ENCODE measurements at regions not wholly inside any gene's neighbourhood (a gene's known extent, or its start where the extent isn't known, plus 50 kb on each side); places are given as distances from the start of the nearest gene placed in this dataset.

- H2AFZ ChIP-seq: no peak overlapping the region
- no peak overlapping the region for H3K27ac ChIP-seq
- H3K9me2 ChIP-seq (replicated peaks; ENCODE audit: insufficient read depth): no peaks in the 10 kb centered on the region
- H3K4me3 ChIP-seq: no peak overlapping the region
- H3K4me2 ChIP-seq: no peak overlapping the region
- no peak for DNase-seq (ENCODE audit: low spot score)
- H3K79me2 ChIP-seq: no peaks in the 10 kb centered on the region
- H3K27me3 ChIP-seq: no peaks in the 10 kb centered on the region
- H3K4me1 ChIP-seq (ENCODE audit: insufficient read depth): no peaks in the 10 kb centered on the region
- WGBS (ENCODE audit: low lambda C conversion rate, missing lambda C conversion rate): 92% methylated on average over 4 of the region's 4 CpGs
- H3K36me3 ChIP-seq (replicated peaks; ENCODE audit: insufficient read depth, low read depth): no peaks in the 10 kb centered on the region
- no peak for TF ChIP-seq CTCF (IDR thresholded peaks at IDR 0.05; ENCODE audit: poor library complexity)
- TF ChIP-seq EZH2 (IDR thresholded peaks at IDR 0.05; ENCODE audit: borderline replicate concordance): no peak
- TF ChIP-seq EZH2phosphoT487 (IDR thresholded peaks at IDR 0.05; ENCODE audit: low read depth, severe bottlenecking, unreplicated experiment): no peak
- no peaks in the 10 kb centered on the region for H3K9me3 ChIP-seq (ENCODE audit: low read depth)
- no peaks in the 10 kb centered on the region for H4K20me1 ChIP-seq (ENCODE audit: insufficient read depth, poor library complexity, severe bottlenecking)
Observed at GRCh38 chr2:71772510-71773172, 319.3 kb downstream of the DYSF start.

GRCh38 chr2:71767663-71768062, 314.3 kb downstream of the DYSF start:
- Histone ChIP-seq H4K20me1 (ENCODE audit: insufficient read depth, poor library complexity, severe bottlenecking) (no peaks in the 10 kb centered on the region), H3K79me2 (no peaks in the 10 kb centered on the region), H3K27ac (no peak overlapping the region), H3K9me2 (replicated peaks; ENCODE audit: insufficient read depth) (no peaks in the 10 kb centered on the region), H3K4me3 (no peak overlapping the region), H3K9me3 (ENCODE audit: low read depth) (no peaks in the 10 kb centered on the region), H3K36me3 (replicated peaks; ENCODE audit: insufficient read depth, low read depth) (no peaks in the 10 kb centered on the region), H3K4me2 (no peak overlapping the region), H3K27me3 (no peaks in the 10 kb centered on the region), H2AFZ (no peak overlapping the region), H3K4me1 (ENCODE audit: insufficient read depth) (no peaks in the 10 kb centered on the region)
- no peak for TF ChIP-seq EZH2phosphoT487 (IDR thresholded peaks at IDR 0.05; ENCODE audit: low read depth, severe bottlenecking, unreplicated experiment)
- 94% methylated on average over 1 of the region's 1 CpG for WGBS (ENCODE audit: low lambda C conversion rate, missing lambda C conversion rate)
- DNase-seq (ENCODE audit: low spot score): no peak

DNA sequence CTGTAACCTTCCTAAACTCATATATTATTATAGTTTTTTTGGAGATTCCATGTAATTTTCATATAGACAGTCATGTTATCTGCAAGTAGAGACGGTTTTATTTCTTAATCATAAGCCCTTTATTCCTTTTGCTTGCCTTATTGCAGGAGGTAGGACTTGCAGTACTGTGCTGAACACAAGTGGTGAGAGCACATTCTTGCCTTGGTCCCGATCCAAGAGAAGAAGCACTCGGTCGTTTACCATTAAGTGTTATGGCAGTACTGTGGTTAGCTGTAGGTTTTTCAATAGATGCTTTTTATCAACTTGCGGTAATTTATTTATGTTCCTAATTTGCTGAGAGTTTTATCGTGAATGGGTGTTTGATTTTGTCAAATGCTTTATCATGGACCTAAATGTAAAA, 305.7 kb downstream of the DYSF start:
- Histone ChIP-seq H3K4me3 (no peak overlapping the region), H3K9me2 (replicated peaks; ENCODE audit: insufficient read depth) (no peaks in the 10 kb centered on the region), H3K4me1 (ENCODE audit: insufficient read depth) (no peaks in the 10 kb centered on the region), H3K4me2 (no peak overlapping the region), H3K79me2 (no peaks in the 10 kb centered on the region), H3K36me3 (replicated peaks; ENCODE audit: insufficient read depth, low read depth) (no peaks in the 10 kb centered on the region), H4K20me1 (ENCODE audit: insufficient read depth, poor library complexity, severe bottlenecking) (no peaks in the 10 kb centered on the region), H3K9me3 (ENCODE audit: low read depth) (no peaks in the 10 kb centered on the region), H2AFZ (no peak overlapping the region), H3K27ac (no peak overlapping the region), H3K27me3 (no peaks in the 10 kb centered on the region)
- DNase-seq (ENCODE audit: low spot score): no peak
- no peak for TF ChIP-seq EZH2phosphoT487 (IDR thresholded peaks at IDR 0.05; ENCODE audit: low read depth, severe bottlenecking, unreplicated experiment)
- no peak for TF ChIP-seq CTCF (IDR thresholded peaks at IDR 0.05; ENCODE audit: poor library complexity)
- no peak for TF ChIP-seq EZH2 (IDR thresholded peaks at IDR 0.05; ENCODE audit: borderline replicate concordance)
- WGBS (ENCODE audit: low lambda C conversion rate, missing lambda C conversion rate): 77% methylated on average over 6 of the region's 6 CpGs

- Histone ChIP-seq H3K36me3 (replicated peaks; ENCODE audit: insufficient read depth, low read depth) (no peaks in the 10 kb centered on the region), H3K27me3 (no peaks in the 10 kb centered on the region), H3K79me2 (no peaks in the 10 kb centered on the region), H3K4me3 (no peak overlapping the region), H3K9me3 (ENCODE audit: low read depth) (no peaks in the 10 kb centered on the region), H2AFZ (no peak overlapping the region), H3K27ac (no peak overlapping the region), H3K4me1 (ENCODE audit: insufficient read depth) (no peaks in the 10 kb centered on the region), H3K4me2 (no peak overlapping the region), H4K20me1 (ENCODE audit: insufficient read depth, poor library complexity, severe bottlenecking) (no peaks in the 10 kb centered on the region), H3K9me2 (replicated peaks; ENCODE audit: insufficient read depth) (no peaks in the 10 kb centered on the region)
- no peak for DNase-seq (ENCODE audit: low spot score)
- TF ChIP-seq EZH2phosphoT487 (IDR thresholded peaks at IDR 0.05; ENCODE audit: low read depth, severe bottlenecking, unreplicated experiment) (no peak), CTCF (IDR thresholded peaks at IDR 0.05; ENCODE audit: poor library complexity) (no peak), EZH2 (IDR thresholded peaks at IDR 0.05; ENCODE audit: borderline replicate concordance) (no peak)
- WGBS (ENCODE audit: low lambda C conversion rate, missing lambda C conversion rate): 81% methylated on average over 9 of the region's 9 CpGs
Observed at GRCh38 chr2:71757351-71757750, 304.0 kb downstream of the DYSF start.

Data from hepatocyte (in vitro differentiated cells).